Activated CD4-positive, alpha-beta T cell treated with anti-CD3 and anti-CD28 coated beads, Interleukin-2, amount 50 U/mL, for 4 hours (primary cell): ENCODE measurements at regions not wholly inside any gene's neighbourhood (a gene's known extent, or its start where the extent isn't known, plus 50 kb on each side); places are given as distances from the start of the nearest gene placed in this dataset.

Source experiments
- DNase-seq, 2 experiments: peaks; one replicate each; pipeline ENCODE4 v3.0.0-alpha.2; 2020

- no peak for DNase-seq
Measured at GRCh38 chr5:2530609-2531008, 220.9 kb downstream of the IRX2 start.

GRCh38 chr5:2529371-2530092 lies 221.9 kb downstream of the IRX2 start:
- no peak for DNase-seq

- no peak for DNase-seq
Measured at GRCh38 chr5:2525351-2525750, 226.1 kb downstream of the IRX2 start.

- no peak for DNase-seq
Measured at GRCh38 chr5:2524620-2525019, 226.9 kb downstream of the IRX2 start.

GRCh38 chr5:2523180-2523579 lies 228.3 kb downstream of the IRX2 start:
- DNase-seq = no peak

GRCh38 chr5:2522372-2522771 lies 229.1 kb downstream of the IRX2 start:
- no peak for DNase-seq

- DNase-seq = no peak
Measured at GRCh38 chr5:2519153-2519552, 232.3 kb downstream of the IRX2 start.

GRCh38 chr5:2517451-2517850 lies 234.0 kb downstream of the IRX2 start:
- no peak for DNase-seq

GRCh38 chr5:2515180-2515764 lies 236.2 kb downstream of the IRX2 start:
- no peak for DNase-seq

GRCh38 chr5:2514484-2514883 lies 237.0 kb downstream of the IRX2 start:
- no peak for DNase-seq

GRCh38 chr5:2511706-2512105 lies 239.8 kb downstream of the IRX2 start:
- DNase-seq = no peak

- no peak for DNase-seq
Measured at GRCh38 chr5:2511126-2511525, 240.4 kb downstream of the IRX2 start.

GRCh38 chr5:2509527-2509926 lies 241.9 kb downstream of the IRX2 start:
- DNase-seq = no peak

GRCh38 chr5:2508514-2508913 lies 243.0 kb downstream of the IRX2 start:
- DNase-seq = no peak

- no peak for DNase-seq
Measured at GRCh38 chr5:2507611-2508010, 243.9 kb downstream of the IRX2 start.

GRCh38 chr5:2506603-2507002 lies 244.9 kb downstream of the IRX2 start:
- no peak for DNase-seq

GRCh38 chr5:2505217-2505616 lies 246.3 kb downstream of the IRX2 start:
- no peak for DNase-seq

- no peak for DNase-seq
Measured at GRCh38 chr5:2502970-2503594, 248.4 kb downstream of the IRX2 start.

GRCh38 chr5:2499917-2500316 lies 251.6 kb downstream of the IRX2 start:
- no peak for DNase-seq

- DNase-seq = no peak
Measured at GRCh38 chr5:2496891-2497290, 254.6 kb downstream of the IRX2 start.

GRCh38 chr5:2496126-2496525 lies 255.4 kb downstream of the IRX2 start:
- DNase-seq = no peak

- no peak for DNase-seq
Measured at GRCh38 chr5:2493356-2493755, 258.1 kb downstream of the IRX2 start.

- DNase-seq = no peak
Measured at GRCh38 chr5:2492476-2492875, 259.0 kb downstream of the IRX2 start.

- no peak for DNase-seq
Measured at GRCh38 chr5:2491846-2492245, 259.6 kb downstream of the IRX2 start.

GRCh38 chr5:2489306-2489705 lies 262.2 kb downstream of the IRX2 start:
- no peak for DNase-seq
